GM12873 (cell line): ENCODE measurements at regions not wholly inside any gene's neighbourhood (a gene's known extent, or its start where the extent isn't known, plus 50 kb on each side); places are given as distances from the start of the nearest gene placed in this dataset.

Experiments used
- CTCF ChIP-seq: IDR thresholded peaks from 2 replicates; pipeline ENCODE4 v1.5.1; 2012; ENCODE audit warnings: low read depth, mild to moderate bottlenecking, moderate library complexity, low read length, control low read depth; ENCODE audit not compliant: insufficient read depth; ENCODE audit errors: missing control alignments

- no peak for TF ChIP-seq CTCF
Measured at GRCh38 chr3:28745916-28746617, 397.4 kb upstream of the AZI2 start.

- TF ChIP-seq CTCF: no peak
Measured at GRCh38 chr3:28746990-28747389, 398.4 kb upstream of the AZI2 start.

GRCh38 chr3:28751864-28752263 lies 403.2 kb upstream of the AZI2 start:
- no peak for TF ChIP-seq CTCF

- TF ChIP-seq CTCF: no peak
Measured at GRCh38 chr3:28752290-28752689, 403.7 kb upstream of the AZI2 start.

GRCh38 chr3:28756056-28756455 lies 407.4 kb upstream of the AZI2 start:
- TF ChIP-seq CTCF: no peak

- no peak for TF ChIP-seq CTCF
Measured at GRCh38 chr3:28758115-28758514, 409.5 kb upstream of the AZI2 start.

GRCh38 chr3:28761375-28761774 lies 412.8 kb upstream of the AZI2 start:
- no peak for TF ChIP-seq CTCF
